ENCODE measurements at regions not wholly inside any gene's neighbourhood (a gene's known extent, or its start where the extent isn't known, plus 50 kb on each side); places are given as distances from the start of the nearest gene placed in this dataset.

- TF ChIP-seq, protein P1, sequence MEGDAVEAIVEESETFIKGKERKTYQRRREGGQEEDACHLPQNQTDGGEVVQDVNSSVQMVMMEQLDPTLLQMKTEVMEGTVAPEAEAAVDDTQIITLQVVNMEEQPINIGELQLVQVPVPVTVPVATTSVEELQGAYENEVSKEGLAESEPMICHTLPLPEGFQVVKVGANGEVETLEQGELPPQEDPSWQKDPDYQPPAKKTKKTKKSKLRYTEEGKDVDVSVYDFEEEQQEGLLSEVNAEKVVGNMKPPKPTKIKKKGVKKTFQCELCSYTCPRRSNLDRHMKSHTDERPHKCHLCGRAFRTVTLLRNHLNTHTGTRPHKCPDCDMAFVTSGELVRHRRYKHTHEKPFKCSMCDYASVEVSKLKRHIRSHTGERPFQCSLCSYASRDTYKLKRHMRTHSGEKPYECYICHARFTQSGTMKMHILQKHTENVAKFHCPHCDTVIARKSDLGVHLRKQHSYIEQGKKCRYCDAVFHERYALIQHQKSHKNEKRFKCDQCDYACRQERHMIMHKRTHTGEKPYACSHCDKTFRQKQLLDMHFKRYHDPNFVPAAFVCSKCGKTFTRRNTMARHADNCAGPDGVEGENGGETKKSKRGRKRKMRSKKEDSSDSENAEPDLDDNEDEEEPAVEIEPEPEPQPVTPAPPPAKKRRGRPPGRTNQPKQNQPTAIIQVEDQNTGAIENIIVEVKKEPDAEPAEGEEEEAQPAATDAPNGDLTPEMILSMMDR (IDR thresholded peaks at IDR 0.05; ENCODE audit: extremely low read depth in 1 of 2, insufficient read depth in 1 of 2, low read depth in 1 of 2, low read length in 2 of 2) = no peak
- no peak for TF ChIP-seq FOS (IDR thresholded peaks at IDR 0.05; ENCODE audit: borderline replicate concordance, insufficient read depth, low read length)
Observed at GRCh38 chr4:138599965-138600364, 357.8 kb upstream of the SLC7A11 start.
